Naive thymus-derived CD4-positive, alpha-beta T cell (primary cell): ENCODE measurements at regions not wholly inside any gene's neighbourhood (a gene's known extent, or its start where the extent isn't known, plus 50 kb on each side); places are given as distances from the start of the nearest gene placed in this dataset.

Source experiments
- ATAC-seq: fragments of 150-1000 bp; cut with Tn5 transposase; 2 replicates; pipeline ENCODE4 v1.10.0; 2021; ENCODE audit warnings: mild to moderate bottlenecking, moderate library complexity
- CTCF ChIA-PET: fragments of 350-600 bp; sonication (Branson Sonifier 250); formaldehyde crosslinking; loops from one replicate; lab custom pipeline; 2021; ENCODE audit warnings: antibody characterized with exemption; lab: Charles Lee
- POLR2A ChIA-PET: fragments of 350-600 bp; sonication (Branson Sonifier 250); formaldehyde crosslinking; loops from one replicate; lab custom pipeline; 2021; ENCODE audit warnings: antibody characterized with exemption, inconsistent platforms; lab: Charles Lee
- DNase-seq, 9 donors: peaks; one replicate each; pipeline versions ENCODE4 v3.0.0 to v3.0.0-alpha.2; 2020 to 2022; ENCODE audit warnings: mixed read lengths in 1 of 9
- H3K27ac ChIP-seq: one replicate; pipeline ENCODE4 v1.7.0; 2013; ENCODE audit warnings: mild to moderate bottlenecking, low read depth, low read length, moderate library complexity
- H3K27me3 ChIP-seq, 2 donors: one replicate each; pipeline ENCODE4 v1.7.0; 2013; ENCODE audit warnings: low read length in 2 of 2, mild to moderate bottlenecking in 2 of 2, moderate library complexity in 2 of 2; ENCODE audit not compliant: control insufficient read depth in 2 of 2, insufficient read depth in 2 of 2
- H3K36me3 ChIP-seq, 3 experiments: 1 replicate in 2 of 3; 2 replicates in 1 of 3; pipeline ENCODE4 v1.7.0; 2013; ENCODE audit warnings: low read length in 3 of 3, mild to moderate bottlenecking in 3 of 3, moderate library complexity in 1 of 3; ENCODE audit not compliant: insufficient read depth in 3 of 3, control insufficient read depth in 2 of 3
- H3K4me1 ChIP-seq, 2 donors: one replicate each; pipeline ENCODE4 v1.7.0; 2013; ENCODE audit warnings: low read length in 2 of 2, mild to moderate bottlenecking in 2 of 2, moderate library complexity in 1 of 2; ENCODE audit not compliant: control insufficient read depth in 2 of 2, insufficient read depth in 2 of 2
- H3K4me3 ChIP-seq: 2 replicates; pipeline ENCODE4 v1.7.0; 2013; ENCODE audit warnings: mild to moderate bottlenecking, low read length
- H3K9me3 ChIP-seq, 3 experiments: 1 replicate in 2 of 3; 2 replicates in 1 of 3; pipeline ENCODE4 v1.7.0; 2013; ENCODE audit warnings: low read length in 3 of 3; ENCODE audit not compliant: control insufficient read depth in 2 of 3
- H3K27ac Mint-ChIP-seq, 9 donors: one replicate each; pipeline ENCODE4 v1.8.0; 2020 to 2022; ENCODE audit warnings: mixed read lengths in 9 of 9, mild to moderate bottlenecking in 8 of 9, moderate library complexity in 5 of 9, inconsistent platforms in 2 of 9
- H3K27me3 Mint-ChIP-seq, 5 donors: one replicate each; pipeline ENCODE4 v1.8.0; 2021 to 2022; ENCODE audit warnings: mixed read lengths in 5 of 5, mild to moderate bottlenecking in 1 of 5
- H3K36me3 Mint-ChIP-seq, 5 donors: one replicate each; pipeline ENCODE4 v1.8.0; 2020 to 2022; ENCODE audit warnings: mixed read lengths in 5 of 5, mild to moderate bottlenecking in 3 of 5, inconsistent platforms in 1 of 5
- H3K4me1 Mint-ChIP-seq, 7 donors: one replicate each; pipeline ENCODE4 v1.8.0; 2020 to 2022; ENCODE audit warnings: mixed read lengths in 7 of 7, mild to moderate bottlenecking in 3 of 7, inconsistent platforms in 1 of 7
- H3K4me3 Mint-ChIP-seq, 10 donors: one replicate each; pipeline ENCODE4 v1.8.0; 2020 to 2022; ENCODE audit warnings: mild to moderate bottlenecking in 10 of 10, mixed read lengths in 10 of 10, moderate library complexity in 6 of 10, inconsistent platforms in 2 of 10
- H3K9me3 Mint-ChIP-seq, 11 donors: one replicate each; pipeline ENCODE4 v1.8.0; 2020 to 2022; ENCODE audit warnings: mixed read lengths in 11 of 11, mild to moderate bottlenecking in 4 of 11, inconsistent platforms in 1 of 11, moderate library complexity in 1 of 11
- intact Hi-C, 2 donors: fragments of 100-400 bp; cut with micrococcal nuclease; formaldehyde crosslinking; loops; one replicate each; pipeline ENCODE4 v1.15.1; 2023

GRCh38 chr1:218728898-218729565 lies 383.9 kb downstream of the TGFB2 start:
- ATAC-seq = no peak
- H3K27me3 ChIP-seq = no peaks in the 10 kb centered on the region
- DNase-seq = no peak
- H3K36me3 Mint-ChIP-seq = no peaks in the 10 kb centered on the region
- ChIA-PET CTCF (interaction anchor here (0.7 kb wide), 1 partner anchor 244 kb away, joined by 6 read pairs; no protein-coding TSS in a partner anchor), POLR2A (no interaction called here)
- H3K36me3 ChIP-seq = no peaks in the 10 kb centered on the region
- H3K27ac Mint-ChIP-seq = no peak overlapping the region
- no peak overlapping the region for H3K4me3 ChIP-seq
- H3K27ac ChIP-seq = no peak overlapping the region
- no peak overlapping the region for H3K4me3 Mint-ChIP-seq
- H3K9me3 Mint-ChIP-seq = peaks cover 0 to 6% (median 2%) of the 10 kb centered on the region in 11 donors
- no peaks in the 10 kb centered on the region for H3K4me1 ChIP-seq
- H3K27me3 Mint-ChIP-seq = no peaks in the 10 kb centered on the region
- intact Hi-C loops = no loop called here
- H3K4me1 Mint-ChIP-seq = peaks cover 0 to 1% (median 0%) of the 10 kb centered on the region in 7 donors
- no peaks in the 10 kb centered on the region for H3K9me3 ChIP-seq

DNA sequence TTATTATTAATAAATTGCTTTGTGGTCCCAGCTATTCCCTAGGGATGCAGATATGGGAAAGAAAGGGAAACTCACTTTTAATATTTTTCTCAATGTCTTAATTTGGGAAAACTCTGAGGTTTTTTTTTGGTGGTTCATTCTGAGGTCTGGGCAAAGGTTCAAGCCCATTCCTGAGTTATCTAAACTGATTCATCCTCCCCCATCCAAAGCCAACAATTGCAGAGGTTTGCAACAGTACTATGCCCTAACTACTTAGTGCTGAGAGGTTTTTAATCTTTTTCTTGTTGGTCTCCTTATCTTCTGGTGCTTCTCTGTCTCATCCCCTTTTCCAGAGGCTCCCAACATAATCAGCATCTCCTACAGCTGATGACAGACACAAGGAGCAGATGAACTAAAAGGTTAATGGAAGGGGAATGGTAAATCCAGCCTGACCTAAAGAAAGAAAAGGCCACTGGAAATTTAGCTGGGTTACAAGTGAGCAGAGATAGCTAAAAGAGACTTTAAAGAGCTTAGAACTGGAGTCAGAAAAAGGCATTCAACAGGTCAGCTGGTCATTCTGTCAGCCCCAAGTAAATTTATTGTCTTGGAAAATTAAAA lies 390.4 kb downstream of the TGFB2 start:
- ChIA-PET POLR2A (no interaction called here), CTCF (no interaction called here)
- no peak overlapping the region for H3K4me3 ChIP-seq
- Mint-ChIP-seq H3K4me1 (peaks cover 0 to 1% (median 0%) of the 10 kb centered on the region in 7 donors), H3K36me3 (no peaks in the 10 kb centered on the region), H3K27me3 (peaks cover 0 to 4% (median 0%) of the 10 kb centered on the region in 5 donors), H3K4me3 (no peak overlapping the region), H3K27ac (no peak overlapping the region), H3K9me3 (peaks cover 0 to 11% (median 2%) of the 10 kb centered on the region in 11 donors)
- ATAC-seq = no peak
- H3K27ac ChIP-seq = no peak overlapping the region
- H3K9me3 ChIP-seq = no peaks in the 10 kb centered on the region
- no peak for DNase-seq
- H3K36me3 ChIP-seq = no peaks in the 10 kb centered on the region
- intact Hi-C loops = no loop called here
- no peaks in the 10 kb centered on the region for H3K4me1 ChIP-seq
- H3K27me3 ChIP-seq = no peaks in the 10 kb centered on the region

- Mint-ChIP-seq H3K9me3 (peaks cover 0 to 18% (median 5%) of the 10 kb centered on the region in 11 donors), H3K4me3 (no peak overlapping the region), H3K4me1 (no peaks in the 10 kb centered on the region), H3K27me3 (peaks cover 0 to 6% (median 0%) of the 10 kb centered on the region in 5 donors), H3K27ac (no peak overlapping the region), H3K36me3 (no peaks in the 10 kb centered on the region)
- Histone ChIP-seq H3K27me3 (no peaks in the 10 kb centered on the region), H3K4me3 (no peak overlapping the region), H3K27ac (no peak overlapping the region), H3K4me1 (no peaks in the 10 kb centered on the region), H3K9me3 (no peaks in the 10 kb centered on the region), H3K36me3 (no peaks in the 10 kb centered on the region)
- DNase-seq (no peak), ATAC-seq (no peak)
- CTCF ChIA-PET = no interaction called here
- intact Hi-C loops = no loop called here
- POLR2A ChIA-PET = no interaction called here
These were observed 394.3 kb downstream of the TGFB2 start for GRCh38 chr1:218739426-218739825.

GRCh38 chr1:218741852-218742251 lies 396.7 kb downstream of the TGFB2 start:
- no peaks in the 10 kb centered on the region for H3K4me1 ChIP-seq
- intact Hi-C loops = no loop called here
- Mint-ChIP-seq H3K9me3 (peaks cover 0 to 39% (median 8%) of the 10 kb centered on the region in 11 donors), H3K4me3 (no peak overlapping the region), H3K4me1 (no peaks in the 10 kb centered on the region), H3K27me3 (peaks cover 0 to 6% (median 0%) of the 10 kb centered on the region in 5 donors), H3K27ac (no peak overlapping the region), H3K36me3 (no peaks in the 10 kb centered on the region)
- no peaks in the 10 kb centered on the region for H3K9me3 ChIP-seq
- H3K27me3 ChIP-seq = no peaks in the 10 kb centered on the region
- CTCF ChIA-PET = no interaction called here
- H3K36me3 ChIP-seq = no peaks in the 10 kb centered on the region
- DNase-seq (no peak), ATAC-seq (no peak)
- no peak overlapping the region for H3K4me3 ChIP-seq
- H3K27ac ChIP-seq = no peak overlapping the region
- POLR2A ChIA-PET = no interaction called here

GRCh38 chr1:218742467-218743262 lies 397.5 kb downstream of the TGFB2 start:
- Mint-ChIP-seq H3K4me1 (no peaks in the 10 kb centered on the region), H3K4me3 (no peak overlapping the region)

GRCh38 chr1:218743861-218744505 lies 398.8 kb downstream of the TGFB2 start:
- H3K27me3 Mint-ChIP-seq = peaks cover 0 to 6% (median 0%) of the 10 kb centered on the region in 5 donors
- Histone ChIP-seq H3K36me3 (no peaks in the 10 kb centered on the region), H3K4me1 (no peaks in the 10 kb centered on the region), H3K9me3 (no peaks in the 10 kb centered on the region), H3K27me3 (no peaks in the 10 kb centered on the region), H3K4me3 (no peak overlapping the region), H3K27ac (no peak overlapping the region)
- no peak for DNase-seq
- H3K36me3 Mint-ChIP-seq = no peaks in the 10 kb centered on the region
- no peak overlapping the region for H3K4me3 Mint-ChIP-seq
- intact Hi-C loops = no loop called here
- H3K9me3 Mint-ChIP-seq = peaks cover 0 to 56% (median 10%) of the 10 kb centered on the region in 11 donors
- POLR2A ChIA-PET = no interaction called here
- H3K27ac Mint-ChIP-seq = no peak overlapping the region
- CTCF ChIA-PET = no interaction called here
- H3K4me1 Mint-ChIP-seq = no peaks in the 10 kb centered on the region
- no peak for ATAC-seq

More at GRCh38 chr1:218742467-218743262, 397.5 kb downstream of the TGFB2 start:
- H3K27me3 ChIP-seq = no peaks in the 10 kb centered on the region
- Mint-ChIP-seq H3K27ac (no peak overlapping the region), H3K9me3 (peaks cover 0 to 45% (median 9%) of the 10 kb centered on the region in 11 donors), H3K36me3 (no peaks in the 10 kb centered on the region), H3K27me3 (peaks cover 0 to 6% (median 0%) of the 10 kb centered on the region in 5 donors)
- ATAC-seq (no peak), DNase-seq (no peak)
- no peaks in the 10 kb centered on the region for H3K36me3 ChIP-seq
- intact Hi-C loops = no loop called here
- ChIA-PET CTCF (no interaction called here), POLR2A (no interaction called here)
- H3K27ac ChIP-seq = no peak overlapping the region
- H3K9me3 ChIP-seq = no peaks in the 10 kb centered on the region
- H3K4me1 ChIP-seq = no peaks in the 10 kb centered on the region
- no peak overlapping the region for H3K4me3 ChIP-seq
